HL-60 (cell line): ENCODE measurements at regions not wholly inside any gene's neighbourhood (a gene's known extent, or its start where the extent isn't known, plus 50 kb on each side); places are given as distances from the start of the nearest gene placed in this dataset.

ENCODE experiments used
- CTCF ChIP-seq: IDR thresholded peaks from one replicate; pipeline ENCODE4 v1.5.1; 2011; ENCODE audit warnings: low read length, control low read depth, inconsistent platforms; ENCODE audit not compliant: insufficient read depth
- GABPA ChIP-seq: IDR thresholded peaks from 2 replicates; pipeline ENCODE4 v1.6.1; 2012; ENCODE audit warnings: low read depth

GRCh38 chrX:95367286-95367685 is 1317.4 kb upstream of the DIAPH2 start:
- no peak for TF ChIP-seq GABPA
- TF ChIP-seq CTCF, result no peak
